PC-3 (cell line): ENCODE measurements at regions not wholly inside any gene's neighbourhood (a gene's known extent, or its start where the extent isn't known, plus 50 kb on each side); places are given as distances from the start of the nearest gene placed in this dataset.
A peak's percentile ranks its signal among the peaks of the same experiment; 100 is the strongest.

Source experiments
- ATAC-seq: fragments of 200-7000 bp; cut with Tn5 transposase; 2 replicates; pipeline ENCODE4 v1.9.1; 2020; ENCODE audit warnings: mild to moderate bottlenecking, moderate library complexity
- BruUV-seq: library from RNA; stranded (reverse); fragments of 400-500 nt; replicated peaks from 2 replicates; lab custom pipeline; 2021; lab: Mats Ljungman, UMichigan
- CTCF ChIA-PET: fragments of 300-600 bp; sonication (Branson Sonifier 250); formaldehyde crosslinking; loops from one replicate; lab custom pipeline; 2022; ENCODE audit warnings: antibody characterized with exemption; lab: Charles Lee
- POLR2A ChIA-PET: fragments of 300-600 bp; sonication (Branson Sonifier 250); formaldehyde crosslinking; loops from one replicate; lab custom pipeline; 2022; ENCODE audit warnings: antibody characterized with exemption; ENCODE audit not compliant: unreplicated experiment; lab: Charles Lee
- DNase-seq: peaks from one replicate; pipeline ENCODE4 v3.0.0-alpha.2; 2015
- H2AFZ ChIP-seq: fragments of 300-600 bp; sonication (generic); 2 replicates; pipeline ENCODE4 v1.6.0; 2016; ENCODE audit warnings: antibody characterized with exemption, low read length
- H3F3A ChIP-seq: fragments of 300-600 bp; sonication (generic); one replicate; pipeline ENCODE4 v1.6.0; 2017; ENCODE audit warnings: antibody characterized with exemption, low read length, control low read depth, mild to moderate bottlenecking; ENCODE audit not compliant: unreplicated experiment
- H3K27ac ChIP-seq: fragments of 300-600 bp; sonication (generic); 2 replicates; pipeline ENCODE4 v1.5.1; 2016; ENCODE audit warnings: mild to moderate bottlenecking, low read length
- H3K27me3 ChIP-seq: fragments of 300-600 bp; sonication (generic); 2 replicates; pipeline ENCODE4 v1.6.1; 2016; ENCODE audit warnings: low read length, mixed read lengths
- H3K36me3 ChIP-seq: fragments of 300-600 bp; sonication (generic); 2 replicates; pipeline ENCODE4 v1.6.1; 2016; ENCODE audit warnings: low read depth, mixed run types, low read length, mixed read lengths
- H3K4me1 ChIP-seq: fragments of 300-600 bp; sonication (generic); 2 replicates; pipeline ENCODE4 v1.5.1; 2016; ENCODE audit warnings: low read length; ENCODE audit not compliant: insufficient read depth
- H3K4me2 ChIP-seq: fragments of 300-600 bp; sonication (generic); 2 replicates; pipeline ENCODE4 v1.6.0; 2016; ENCODE audit warnings: low read length
- H3K4me3 ChIP-seq: fragments of 300-600 bp; sonication (generic); 2 replicates; pipeline ENCODE4 v1.5.1; 2016; ENCODE audit warnings: mild to moderate bottlenecking, low read length, mixed read lengths
- H3K79me2 ChIP-seq: fragments of 300-600 bp; sonication (generic); 2 replicates; pipeline ENCODE4 v1.6.1; 2017; ENCODE audit warnings: low read length, mixed read lengths
- H3K9ac ChIP-seq: fragments of 300-600 bp; sonication (generic); 2 replicates; pipeline ENCODE4 v1.6.0; 2016; ENCODE audit warnings: mild to moderate bottlenecking, low read length
- H3K9me2 ChIP-seq: fragments of 300-600 bp; sonication (generic); replicated peaks from 2 replicates; pipeline ENCODE4 v1.6.1; 2016; ENCODE audit warnings: mixed run types, low read length, mixed read lengths
- H3K9me3 ChIP-seq: fragments of 300-600 bp; sonication (generic); 2 replicates; pipeline ENCODE4 v1.6.1; 2016; ENCODE audit warnings: low read length, mixed read lengths
- H4K20me1 ChIP-seq: fragments of 300-600 bp; sonication (generic); 2 replicates; pipeline ENCODE4 v1.6.1; 2016; ENCODE audit warnings: low read length, mixed read lengths
- CTCF ChIP-seq: fragments of 300-600 bp; sonication (generic); conservative IDR thresholded peaks from 2 replicates; pipeline ENCODE4 v1.5.1; 2017; ENCODE audit warnings: antibody characterized with exemption, low read depth, mild to moderate bottlenecking, low read length
- EZH2 ChIP-seq: fragments of 300-600 bp; sonication (generic); IDR thresholded peaks from one replicate; pipeline ENCODE4 v1.6.1; 2017; ENCODE audit warnings: antibody characterized with exemption, mild to moderate bottlenecking, low read length; ENCODE audit not compliant: unreplicated experiment
- EZH2phosphoT487 ChIP-seq: fragments of 300-600 bp; sonication (generic); IDR thresholded peaks from 2 replicates; pipeline ENCODE4 v1.6.1; 2018; ENCODE audit warnings: mild to moderate bottlenecking, antibody characterized with exemption, low read length, borderline replicate concordance
- intact Hi-C: fragments of 100-400 bp; cut with micrococcal nuclease; formaldehyde crosslinking; loops from 2 replicates; pipeline ENCODE4 v1.9.0; 2023

DNA sequence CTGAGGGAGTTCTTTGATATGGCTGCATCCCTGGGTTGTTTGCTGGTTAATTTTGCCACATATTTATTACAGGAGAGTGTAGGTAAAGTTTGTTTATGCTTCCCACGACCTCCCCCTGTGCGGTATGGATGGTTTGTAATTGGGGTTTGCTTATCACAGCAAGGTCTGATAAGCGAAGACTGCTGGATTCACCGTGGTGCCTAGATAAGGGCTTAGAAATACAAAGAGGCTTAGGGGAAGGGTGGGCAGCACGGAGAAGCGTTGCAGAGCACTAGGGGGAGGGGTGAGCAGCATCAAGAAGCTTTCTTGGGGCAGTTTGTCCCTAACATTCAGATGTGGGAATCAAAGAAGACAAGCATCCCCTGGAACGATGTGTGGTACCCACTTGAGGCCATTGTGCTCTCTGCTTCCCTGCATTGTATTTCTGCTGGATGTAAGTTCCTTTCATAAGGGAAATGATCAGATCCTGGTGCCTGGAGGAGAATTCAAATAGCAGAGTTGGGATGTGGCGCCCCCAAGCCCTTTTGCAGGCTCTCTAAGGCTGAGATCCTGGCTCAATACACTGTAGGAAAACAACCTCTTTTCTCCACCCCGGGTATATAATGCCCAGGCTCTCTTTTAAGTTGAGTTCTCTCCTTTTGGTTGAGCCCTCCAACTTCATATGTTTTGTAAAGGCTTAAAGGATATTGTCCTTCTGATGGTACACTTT is 598.1 kb upstream of the ADGRL4 start:
- Histone ChIP-seq H3K9me3 (no peaks in the 10 kb centered on the region), H3K4me2 (no peak overlapping the region), H3F3A (no peaks in the 10 kb centered on the region), H2AFZ (no peak overlapping the region), H3K4me3 (no peak overlapping the region), H3K36me3 (no peaks in the 10 kb centered on the region), H4K20me1 (no peaks in the 10 kb centered on the region), H3K4me1 (no peaks in the 10 kb centered on the region), H3K9me2 (no peaks in the 10 kb centered on the region), H3K27me3 (no peaks in the 10 kb centered on the region), H3K27ac (no peak overlapping the region), H3K9ac (no peak overlapping the region), H3K79me2 (no peaks in the 10 kb centered on the region)
- ChIA-PET CTCF (no interaction called here), POLR2A (no interaction called here)
- no peak for DNase-seq
- no TSS peak for BruUV-seq
- TF ChIP-seq CTCF (no peak), EZH2phosphoT487 (no peak), EZH2 (no peak)
- intact Hi-C loops: no loop called here
- no peak for ATAC-seq

GRCh38 chr1:79603843-79604242 is 597.3 kb upstream of the ADGRL4 start:
- Histone ChIP-seq H3F3A (no peaks in the 10 kb centered on the region), H3K9me3 (no peaks in the 10 kb centered on the region), H3K4me3 (no peak overlapping the region), H4K20me1 (no peaks in the 10 kb centered on the region), H3K9me2 (no peaks in the 10 kb centered on the region), H2AFZ (no peak overlapping the region), H3K36me3 (no peaks in the 10 kb centered on the region), H3K9ac (no peak overlapping the region), H3K27me3 (no peaks in the 10 kb centered on the region), H3K4me1 (no peaks in the 10 kb centered on the region), H3K27ac (no peak overlapping the region), H3K79me2 (no peaks in the 10 kb centered on the region), H3K4me2 (no peak overlapping the region)
- DNase-seq (peak; percentile 3), ATAC-seq (no peak)
- TF ChIP-seq EZH2 (no peak), CTCF (no peak), EZH2phosphoT487 (no peak)
- CTCF ChIA-PET: no interaction called here
- BruUV-seq: no TSS peak
- POLR2A ChIA-PET: no interaction called here
- intact Hi-C loops: no loop called here

DNA sequence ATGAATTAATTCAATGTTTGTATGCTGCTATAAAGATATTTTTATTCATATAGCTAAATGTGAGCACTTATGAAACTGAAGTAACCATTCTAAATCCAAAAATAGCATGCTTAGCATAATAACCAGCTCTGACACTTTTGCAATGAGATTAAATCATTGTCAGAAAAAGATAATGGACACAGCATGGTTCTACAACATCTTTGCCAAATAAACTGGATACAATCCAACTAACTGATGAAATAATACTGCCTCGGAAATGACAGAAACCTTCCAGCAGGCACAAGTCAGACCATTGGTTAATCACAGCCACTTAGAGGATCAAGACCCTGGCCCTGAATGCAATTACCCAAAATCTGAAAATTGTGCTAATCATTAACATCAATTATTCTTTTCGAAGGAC is 592.7 kb upstream of the ADGRL4 start:
- Histone ChIP-seq H2AFZ (no peak overlapping the region), H3F3A (no peaks in the 10 kb centered on the region), H3K9me3 (no peaks in the 10 kb centered on the region), H3K79me2 (no peaks in the 10 kb centered on the region), H3K27me3 (no peaks in the 10 kb centered on the region), H3K4me3 (no peak overlapping the region), H3K36me3 (no peaks in the 10 kb centered on the region), H3K4me2 (no peak overlapping the region), H3K27ac (no peak overlapping the region), H3K4me1 (no peaks in the 10 kb centered on the region), H4K20me1 (no peaks in the 10 kb centered on the region), H3K9me2 (no peaks in the 10 kb centered on the region), H3K9ac (no peak overlapping the region)
- ChIA-PET POLR2A (no interaction called here), CTCF (no interaction called here)
- no TSS peak for BruUV-seq
- TF ChIP-seq CTCF: no peak
- TF ChIP-seq EZH2phosphoT487: no peak
- TF ChIP-seq EZH2: no peak
- intact Hi-C loops: no loop called here
- ATAC-seq (no peak), DNase-seq (no peak)
